ENCODE measurements at regions not wholly inside any gene's neighbourhood (a gene's known extent, or its start where the extent isn't known, plus 50 kb on each side); places are given as distances from the start of the nearest gene placed in this dataset.

GRCh38 chr3:63151897-63152296, 126.2 kb upstream of the SYNPR start:
- no peak for TF ChIP-seq CTCF (IDR thresholded peaks at IDR 0.05)
- no peaks in the 10 kb centered on the region for H3K4me1 ChIP-seq
- no peaks in the 10 kb centered on the region for H3K9me3 ChIP-seq
- H3K9ac ChIP-seq (ENCODE audit: low read depth in 2 of 2, low read length in 2 of 2): no peak overlapping the region
- H3K27me3 ChIP-seq: no peaks in the 10 kb centered on the region
- intact Hi-C loops (cut with DNase I): no loop called here
- no peak overlapping the region for H3K4me3 ChIP-seq
- H3K36me3 ChIP-seq: no peaks in the 10 kb centered on the region
- no peak overlapping the region for H3K27ac ChIP-seq
- DNase-seq: no peak

GRCh38 chr3:63159764-63160163, 118.3 kb upstream of the SYNPR start:
- Histone ChIP-seq H3K4me1 (no peaks in the 10 kb centered on the region), H3K36me3 (no peaks in the 10 kb centered on the region), H3K4me3 (no peak overlapping the region), H3K27ac (no peak overlapping the region), H3K9me3 (no peaks in the 10 kb centered on the region), H3K9ac (ENCODE audit: low read depth in 2 of 2, low read length in 2 of 2) (no peak overlapping the region), H3K27me3 (no peaks in the 10 kb centered on the region)
- intact Hi-C loops (cut with DNase I): no loop called here
- TF ChIP-seq CTCF (IDR thresholded peaks at IDR 0.05): no peak
- no peak for DNase-seq

GRCh38 chr3:63167113-63167512, 111.0 kb upstream of the SYNPR start:
- H3K27ac ChIP-seq: no peak overlapping the region
- intact Hi-C loops (cut with DNase I): no loop called here

GRCh38 chr3:63168179-63168578, 109.9 kb upstream of the SYNPR start:
- H3K27ac ChIP-seq: no peak overlapping the region
- intact Hi-C loops (cut with DNase I): no loop called here
- no peaks in the 10 kb centered on the region for H3K36me3 ChIP-seq
- no peak for DNase-seq
- no peak overlapping the region for H3K9ac ChIP-seq (ENCODE audit: low read depth in 2 of 2, low read length in 2 of 2)
- no peak for TF ChIP-seq CTCF (IDR thresholded peaks at IDR 0.05)
- no peaks in the 10 kb centered on the region for H3K4me1 ChIP-seq
- no peaks in the 10 kb centered on the region for H3K9me3 ChIP-seq
- H3K27me3 ChIP-seq: no peaks in the 10 kb centered on the region
- H3K4me3 ChIP-seq: no peak overlapping the region

More at GRCh38 chr3:63167113-63167512, 111.0 kb upstream of the SYNPR start:
- Histone ChIP-seq H3K4me1 (no peaks in the 10 kb centered on the region), H3K36me3 (no peaks in the 10 kb centered on the region), H3K9ac (ENCODE audit: low read depth in 2 of 2, low read length in 2 of 2) (no peak overlapping the region), H3K4me3 (no peak overlapping the region), H3K27me3 (no peaks in the 10 kb centered on the region), H3K9me3 (no peaks in the 10 kb centered on the region)
- DNase-seq: no peak
- TF ChIP-seq CTCF (IDR thresholded peaks at IDR 0.05): no peak

- H3K27ac ChIP-seq: no peak overlapping the region
- intact Hi-C loops (cut with DNase I): no loop called here
- no peak for DNase-seq
- no peaks in the 10 kb centered on the region for H3K4me1 ChIP-seq
- no peak overlapping the region for H3K4me3 ChIP-seq
- H3K9me3 ChIP-seq: no peaks in the 10 kb centered on the region
- H3K9ac ChIP-seq (ENCODE audit: low read depth in 2 of 2, low read length in 2 of 2): no peak overlapping the region
- TF ChIP-seq CTCF (IDR thresholded peaks at IDR 0.05): no peak
- H3K27me3 ChIP-seq: no peaks in the 10 kb centered on the region
- no peaks in the 10 kb centered on the region for H3K36me3 ChIP-seq
Measured at GRCh38 chr3:63179862-63180522, 98.1 kb upstream of the SYNPR start.

All from colonic mucosa (tissue), 4 donors.